HG02763 (cell line): ENCODE measurements at regions not wholly inside any gene's neighbourhood (a gene's known extent, or its start where the extent isn't known, plus 50 kb on each side); places are given as distances from the start of the nearest gene placed in this dataset.
"Not testable (repeated sequence)": the region's sequence is repeated elsewhere in the genome, so short reads cannot be mapped to it uniquely, and the experiment has no call there.

Experiments
- ATAC-seq: cut with Tn5 transposase; IDR thresholded peaks from one replicate; pipeline ENCODE4 v1.9.1; 2021; ENCODE audit warnings: mild to moderate bottlenecking, moderate library complexity; ENCODE audit not compliant: unreplicated experiment

- ATAC-seq, result not testable (repeated sequence)
Observed at GRCh38 chr9:41019858-41020562, 108.5 kb downstream of the FOXD4L6 start.

GRCh38 chr9:41018948-41019347 lies 109.5 kb downstream of the FOXD4L6 start:
- not testable (repeated sequence) for ATAC-seq

GRCh38 chr9:41016699-41017098 lies 111.8 kb downstream of the FOXD4L6 start:
- ATAC-seq, result not testable (repeated sequence)

GRCh38 chr9:40999952-41000700 lies 128.4 kb downstream of the FOXD4L6 start:
- not testable (repeated sequence) for ATAC-seq

DNA sequence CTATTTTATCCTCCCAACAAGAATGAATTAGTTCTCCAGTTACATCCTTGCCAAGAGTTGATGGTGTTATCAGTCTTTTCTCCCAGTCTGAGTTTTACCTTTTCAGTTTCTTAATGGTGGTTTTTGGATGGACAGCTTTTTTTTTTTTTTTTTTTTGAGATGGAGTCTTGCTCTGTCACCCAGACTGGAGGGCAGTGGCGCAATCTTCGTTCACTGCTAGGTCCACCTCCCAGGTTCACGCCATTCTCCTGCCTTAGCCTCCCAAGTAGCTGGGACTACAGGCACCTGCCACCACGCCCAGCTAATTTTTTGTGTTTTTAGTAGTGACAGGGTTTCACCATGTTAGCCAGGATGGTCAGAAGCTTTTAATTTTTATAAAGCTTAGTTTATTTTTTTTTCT lies 133.0 kb downstream of the FOXD4L6 start:
- not testable (repeated sequence) for ATAC-seq

DNA sequence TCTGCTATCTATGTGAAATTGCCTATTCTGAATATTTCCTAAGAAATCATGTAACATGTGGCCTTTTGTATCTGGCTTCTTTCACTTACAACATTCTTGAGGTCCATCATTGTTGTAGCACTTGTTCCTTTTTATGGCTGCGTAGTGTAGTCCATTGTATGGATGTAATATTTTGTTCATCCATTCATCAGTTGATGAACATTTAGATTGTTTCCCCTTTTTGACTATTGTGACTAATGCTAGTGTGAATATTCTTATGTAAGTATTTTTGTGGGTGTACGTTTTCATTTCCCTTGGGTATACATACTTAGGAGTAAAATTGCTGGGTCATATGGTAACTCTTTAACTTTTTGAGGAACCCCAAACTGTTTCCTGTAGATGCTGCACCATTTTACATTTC lies 134.6 kb downstream of the FOXD4L6 start:
- not testable (repeated sequence) for ATAC-seq

DNA sequence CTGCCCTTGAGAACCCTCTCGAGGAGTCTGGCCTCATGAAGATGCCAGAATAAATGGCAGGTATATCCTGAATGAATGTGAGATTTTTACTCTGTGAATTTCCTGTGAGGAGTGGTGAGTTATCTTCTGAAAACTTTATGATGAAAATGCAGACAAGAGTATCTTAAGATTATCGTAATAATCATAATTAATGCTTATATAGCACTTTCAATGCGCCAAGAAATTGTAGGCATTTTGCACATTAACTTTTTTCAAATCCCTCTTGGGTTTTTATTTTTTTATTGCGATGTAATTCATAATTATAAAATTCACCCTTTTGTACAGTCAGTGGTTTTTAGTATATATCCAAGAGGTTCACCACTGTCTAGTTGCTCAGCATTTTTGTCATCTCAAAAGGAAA lies 135.1 kb downstream of the FOXD4L6 start:
- not testable (repeated sequence) for ATAC-seq

GRCh38 chr9:40992472-40992821 lies 136.0 kb downstream of the FOXD4L6 start:
- ATAC-seq, result peak; percentile 29

DNA sequence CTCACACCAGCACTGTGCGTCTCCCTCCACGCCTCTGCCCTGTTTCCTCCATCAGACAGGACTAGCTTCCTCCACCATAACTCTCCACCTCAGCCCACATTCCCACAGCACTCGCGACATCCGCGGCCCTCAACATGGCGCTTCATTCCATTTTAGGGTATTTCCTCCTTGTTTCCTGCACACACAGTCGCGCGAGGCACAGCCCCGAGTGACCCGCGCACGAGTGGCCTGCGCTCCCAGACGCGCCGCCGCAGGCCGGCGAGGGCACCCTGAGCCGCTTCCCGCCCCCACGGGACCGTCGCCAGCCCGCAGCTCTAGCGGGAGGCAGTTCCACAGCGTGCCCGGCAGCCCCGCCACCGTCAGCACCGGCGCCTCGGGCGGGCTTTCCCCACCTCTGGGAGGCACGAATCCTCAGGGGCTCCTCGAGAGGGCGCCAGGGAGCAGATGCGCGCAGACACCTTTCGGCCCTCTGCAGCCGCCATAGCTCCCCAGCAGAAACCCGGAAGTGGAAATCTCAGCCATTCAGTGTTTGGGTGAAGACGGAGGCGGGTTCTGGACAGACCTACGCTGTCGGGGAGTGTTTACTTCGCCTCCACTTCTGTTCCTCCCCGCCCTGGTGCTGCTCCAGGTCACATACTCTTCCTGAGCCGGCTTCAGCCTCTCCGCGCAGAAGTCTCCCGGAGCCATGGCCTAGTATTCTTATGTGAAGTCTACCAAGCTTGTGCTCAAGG lies 136.6 kb downstream of the FOXD4L6 start:
- peak; percentile 100 for ATAC-seq

DNA sequence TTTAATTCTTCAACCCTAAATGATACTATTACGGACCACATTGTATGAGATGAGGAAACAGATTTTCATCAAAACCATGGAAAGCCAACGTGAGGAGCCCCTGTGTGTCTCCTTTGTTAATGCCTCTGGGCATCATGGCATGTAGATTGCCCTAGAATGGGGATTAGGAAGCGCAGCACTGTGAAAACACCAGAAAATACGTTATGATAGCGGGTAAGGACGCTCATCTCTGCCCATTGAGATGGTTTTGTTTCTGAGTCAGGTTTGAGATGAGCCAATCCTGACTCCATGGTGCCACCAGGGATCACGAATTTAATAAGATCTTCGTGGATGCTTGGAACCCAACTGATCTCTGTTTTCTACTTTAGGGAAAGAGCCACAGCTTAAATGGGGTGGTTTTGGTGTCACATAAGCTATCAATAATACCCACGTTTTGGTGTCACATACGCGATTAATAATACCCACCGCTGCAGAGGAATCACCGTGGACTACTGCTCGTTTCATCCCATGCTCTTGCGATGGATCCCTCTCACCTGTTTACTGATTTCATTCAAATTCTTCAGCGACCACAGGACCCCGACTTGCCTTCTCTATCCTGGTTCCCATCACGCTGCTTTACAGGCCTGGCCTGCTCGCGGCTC lies 137.3 kb downstream of the FOXD4L6 start:
- ATAC-seq, result not testable (repeated sequence)

DNA sequence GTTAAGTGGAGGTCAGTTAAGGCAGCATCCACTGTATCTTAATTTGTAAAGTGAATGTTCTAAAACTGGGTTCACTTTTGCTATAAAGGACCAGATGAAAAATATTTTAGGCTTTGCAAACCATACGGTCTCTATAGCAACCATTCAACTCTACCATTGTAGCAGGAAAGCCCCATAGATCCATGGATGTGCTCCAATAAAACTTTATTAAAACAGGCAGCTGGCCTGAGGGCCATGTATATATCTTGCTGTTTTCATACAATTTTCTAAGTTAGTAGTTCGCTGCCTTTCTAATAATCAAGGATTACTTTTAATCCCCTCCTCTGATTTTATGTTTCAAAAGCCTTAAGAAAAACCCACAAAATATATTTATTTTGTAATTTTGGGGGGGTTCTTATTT lies 142.1 kb downstream of the FOXD4L6 start:
- ATAC-seq, result not testable (repeated sequence)

- ATAC-seq, result not testable (repeated sequence)
Observed at GRCh38 chr9:40975351-40975750, 153.1 kb downstream of the FOXD4L6 start.

- ATAC-seq, result not testable (repeated sequence)
Observed at GRCh38 chr9:40974912-40975311, 153.6 kb downstream of the FOXD4L6 start.

DNA sequence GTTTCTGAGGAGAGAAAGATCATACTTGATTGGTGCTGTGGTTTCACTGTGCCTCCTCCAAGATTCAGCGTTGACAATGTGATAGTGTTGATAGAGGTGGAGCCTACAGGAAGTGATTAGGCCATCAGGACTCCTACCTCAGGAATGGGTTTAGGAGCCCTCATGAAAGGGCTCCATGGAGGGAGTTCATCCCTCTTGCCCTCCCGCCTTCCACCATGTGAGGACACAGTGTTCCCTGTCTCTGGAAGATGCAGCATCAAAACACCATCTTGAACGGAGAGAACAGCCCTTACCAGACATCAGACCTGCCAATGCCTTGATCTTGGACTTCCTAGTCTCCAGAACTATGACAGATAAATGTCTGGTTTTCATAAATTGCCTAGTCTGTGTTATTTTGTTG lies 156.7 kb downstream of the FOXD4L6 start:
- ATAC-seq, result not testable (repeated sequence)

- not testable (repeated sequence) for ATAC-seq
Observed at GRCh38 chr9:40970340-40970739, 158.1 kb downstream of the FOXD4L6 start.

GRCh38 chr9:40962461-40962860 lies 166.0 kb downstream of the FOXD4L6 start:
- not testable (repeated sequence) for ATAC-seq

GRCh38 chr9:40951876-40952494 lies 176.5 kb downstream of the FOXD4L6 start:
- not testable (repeated sequence) for ATAC-seq

GRCh38 chr9:40946228-40946627 lies 182.3 kb downstream of the FOXD4L6 start:
- not testable (repeated sequence) for ATAC-seq

DNA sequence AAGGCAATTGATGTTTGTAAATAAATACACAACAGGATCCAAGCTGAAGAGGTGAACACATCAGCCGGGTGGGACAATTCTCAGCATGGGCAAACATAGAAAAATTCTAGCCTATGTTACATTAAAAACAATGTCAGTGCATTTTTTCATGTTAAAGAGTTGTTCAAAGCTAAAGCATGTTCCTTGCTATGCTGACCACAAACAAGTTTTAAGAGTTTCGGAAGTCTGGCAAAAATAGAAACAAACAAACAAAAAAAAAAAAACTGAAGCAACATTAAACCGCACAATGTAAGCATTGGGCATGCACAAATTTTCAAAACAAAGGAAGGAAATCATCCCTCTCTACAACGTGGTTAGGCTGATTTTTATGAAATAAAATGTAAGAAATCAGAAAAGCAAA lies 185.8 kb downstream of the FOXD4L6 start:
- ATAC-seq, result not testable (repeated sequence)

DNA sequence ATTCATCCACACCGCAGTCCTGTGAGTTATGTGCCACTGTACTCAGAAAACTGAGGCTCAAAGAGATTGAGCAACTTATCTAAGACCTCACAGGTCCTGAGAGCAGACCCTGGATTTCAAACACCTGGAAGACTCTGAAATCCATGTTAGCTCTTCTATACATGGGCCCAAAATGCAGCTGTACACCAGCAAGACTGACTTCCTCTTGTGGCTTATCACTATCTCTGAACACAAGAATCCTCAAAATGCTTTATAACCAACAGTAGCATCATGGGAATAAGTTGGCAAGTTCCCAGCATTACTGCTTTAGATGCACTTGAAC lies 188.6 kb downstream of the FOXD4L6 start:
- ATAC-seq, result not testable (repeated sequence)
